GM18505 (cell line): ENCODE measurements at regions not wholly inside any gene's neighbourhood (a gene's known extent, or its start where the extent isn't known, plus 50 kb on each side); places are given as distances from the start of the nearest gene placed in this dataset.

ENCODE experiments used
- ATAC-seq: cut with Tn5 transposase; IDR thresholded peaks from one replicate; pipeline ENCODE4 v1.9.1; 2021; ENCODE audit not compliant: unreplicated experiment
- POLR2A ChIP-seq: IDR thresholded peaks from 4 replicates; pipeline ENCODE4 v1.6.1; 2011; ENCODE audit warnings: borderline replicate concordance; ENCODE audit not compliant: insufficient read depth, insufficient read length; ENCODE audit errors: extremely low read depth

DNA sequence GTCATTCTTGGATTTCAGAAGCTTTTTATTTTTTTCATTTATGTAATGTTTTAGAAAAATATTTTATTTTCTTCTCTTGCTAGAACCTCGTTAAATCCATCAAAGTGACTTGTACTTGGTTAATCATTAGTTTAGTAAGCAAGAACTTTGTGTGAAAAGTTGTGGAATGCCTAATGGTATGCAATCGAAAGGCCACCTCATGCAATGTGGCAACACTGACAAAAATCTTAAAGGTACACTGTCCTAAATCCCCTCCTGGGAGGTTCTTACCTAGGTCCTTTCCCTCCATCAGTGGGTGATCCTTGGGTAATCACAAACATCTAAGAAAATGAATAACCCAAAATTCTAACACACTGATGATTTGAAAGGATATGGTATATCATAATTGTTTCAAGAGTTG is 304.2 kb downstream of the DNAH5 start:
- ATAC-seq: no peak
- no peak for TF ChIP-seq POLR2A

DNA sequence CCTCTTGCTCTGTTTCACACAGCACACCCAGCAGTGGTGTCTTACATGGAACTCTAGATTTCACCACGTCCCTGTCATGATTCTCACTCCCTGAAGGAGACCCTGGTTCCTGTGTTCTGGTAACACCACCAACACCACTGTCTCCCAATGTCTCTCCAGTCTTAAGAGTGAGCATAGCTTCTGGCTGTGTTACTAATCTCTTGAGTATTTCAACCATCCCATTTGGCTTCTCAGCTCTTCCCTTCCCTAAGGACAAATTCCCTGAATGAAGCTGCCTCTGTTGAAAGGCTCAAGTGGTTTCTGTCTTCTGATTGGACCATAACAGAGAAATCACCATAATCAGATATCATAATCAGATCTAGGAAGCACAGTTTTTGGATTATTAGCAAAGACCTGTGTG is 311.8 kb downstream of the DNAH5 start:
- no peak for TF ChIP-seq POLR2A
- no peak for ATAC-seq

DNA sequence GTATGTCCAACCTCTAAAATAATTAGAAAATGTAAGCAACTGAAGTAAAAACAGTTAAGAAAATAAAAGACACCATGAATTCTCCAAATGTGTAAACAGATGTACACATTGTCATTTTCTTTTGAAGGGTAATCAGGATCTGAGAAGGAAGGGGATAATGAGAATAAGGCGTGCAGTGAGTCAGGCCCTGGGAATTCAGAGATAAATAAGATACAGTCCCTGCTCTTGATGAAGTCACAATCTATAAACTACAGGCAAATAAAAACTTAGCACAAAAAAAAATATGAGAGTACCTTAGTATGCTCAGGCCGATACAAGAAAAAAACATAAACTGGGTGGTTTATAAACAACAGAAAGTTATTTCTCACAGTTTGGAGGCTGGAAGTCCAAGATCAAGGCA is 315.3 kb downstream of the DNAH5 start:
- ATAC-seq: no peak
- no peak for TF ChIP-seq POLR2A

DNA sequence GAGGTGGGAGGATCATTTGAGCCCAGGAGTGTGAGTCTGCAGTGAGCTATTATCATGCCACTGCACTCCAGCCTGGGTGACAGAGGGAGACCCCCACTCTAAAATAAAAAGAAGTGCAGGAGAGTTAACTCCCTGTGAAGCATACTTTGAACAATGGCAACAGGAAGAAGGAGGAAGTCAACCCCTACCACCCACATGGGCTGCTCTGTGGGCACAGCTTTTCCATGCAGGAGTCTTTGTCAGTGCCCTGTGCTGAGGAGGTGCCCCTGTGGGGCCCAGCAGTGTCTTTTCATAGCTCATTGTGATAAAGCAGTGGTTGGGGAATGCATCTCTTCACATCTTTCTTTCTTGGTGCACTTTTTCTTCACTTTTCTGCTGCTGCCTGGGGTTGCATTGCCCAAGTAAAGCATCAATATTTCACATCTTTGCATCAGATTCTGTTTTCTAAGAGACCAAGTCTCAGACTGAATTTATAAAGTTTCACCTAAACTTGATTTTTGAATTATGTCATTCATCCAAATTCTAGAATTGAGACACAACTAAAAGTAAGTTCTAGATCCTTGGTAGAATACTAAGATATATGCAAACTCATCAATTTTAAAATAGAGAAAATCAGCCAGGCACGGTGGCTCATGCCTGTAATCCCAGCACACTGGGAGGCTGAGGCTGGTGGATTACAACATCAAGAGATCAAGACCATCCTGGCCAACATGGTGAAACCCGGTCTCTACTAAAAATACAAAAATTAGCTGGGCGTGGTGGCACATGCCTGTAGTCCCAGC is 316.6 kb downstream of the DNAH5 start:
- TF ChIP-seq POLR2A: no peak
- ATAC-seq: no peak

DNA sequence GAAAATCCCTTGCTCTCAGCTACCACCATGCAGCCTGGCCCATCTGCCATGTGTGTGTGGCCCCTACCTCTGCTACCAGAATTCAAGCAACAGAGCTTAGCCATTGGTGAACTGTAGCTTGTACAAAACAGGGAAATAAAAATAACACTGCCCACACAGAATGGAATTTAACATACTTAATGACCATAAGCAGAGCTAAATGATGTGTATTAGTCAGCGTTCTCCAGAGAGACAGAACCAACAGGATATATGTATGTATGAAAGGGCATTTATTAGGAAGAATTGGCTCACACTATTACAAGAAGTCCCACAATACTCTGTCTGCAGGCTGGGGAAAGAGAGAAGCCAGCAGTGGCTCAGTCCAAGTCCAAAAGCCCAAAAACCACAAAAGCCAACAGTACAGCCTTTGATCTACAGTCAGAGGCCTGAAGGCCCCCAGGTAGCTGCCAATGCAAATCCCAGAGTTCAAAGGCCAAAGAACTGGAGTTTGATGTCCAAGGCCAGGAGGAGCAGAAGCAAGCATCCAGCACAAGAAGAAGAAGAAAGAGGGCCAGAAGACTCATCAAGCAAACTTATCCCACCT is 318.8 kb downstream of the DNAH5 start:
- no peak for ATAC-seq
- no peak for TF ChIP-seq POLR2A

DNA sequence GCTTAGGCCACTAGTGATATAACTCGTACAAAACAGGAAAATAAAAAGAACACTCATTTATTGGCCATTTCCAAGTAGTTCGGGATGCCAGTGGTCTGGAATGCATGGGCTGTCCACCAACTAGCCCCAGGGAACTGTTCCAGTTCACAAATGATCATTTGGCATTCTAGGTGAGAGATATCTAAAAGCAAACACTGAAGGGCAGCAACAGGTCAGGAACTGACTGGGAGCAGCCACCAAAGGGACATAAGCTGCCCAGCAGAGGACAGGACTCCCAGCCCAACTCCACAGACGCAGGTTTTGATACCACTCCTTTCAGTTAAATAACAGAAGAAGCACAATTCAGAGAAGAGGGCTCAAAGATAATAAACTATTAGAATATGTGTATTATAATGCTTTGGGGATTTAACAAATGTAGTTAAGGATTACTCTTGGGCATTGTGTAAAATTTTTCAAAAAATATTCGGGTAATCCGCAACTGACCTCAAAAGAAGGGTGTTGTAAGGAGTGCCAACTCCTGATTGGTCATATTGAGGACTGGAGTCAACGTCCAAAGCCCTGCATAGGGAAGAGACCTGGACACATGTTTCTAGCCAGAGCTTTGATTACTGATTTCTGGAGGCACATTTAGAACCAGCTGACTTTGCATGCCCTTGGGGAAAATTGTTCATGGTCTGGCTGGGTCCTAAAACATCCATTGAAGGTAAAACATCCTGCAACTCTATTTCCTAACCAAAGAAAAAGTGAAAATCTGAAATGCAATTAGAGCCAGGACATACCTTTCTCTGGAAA is 320.0 kb downstream of the DNAH5 start:
- ATAC-seq: no peak
- TF ChIP-seq POLR2A: no peak

DNA sequence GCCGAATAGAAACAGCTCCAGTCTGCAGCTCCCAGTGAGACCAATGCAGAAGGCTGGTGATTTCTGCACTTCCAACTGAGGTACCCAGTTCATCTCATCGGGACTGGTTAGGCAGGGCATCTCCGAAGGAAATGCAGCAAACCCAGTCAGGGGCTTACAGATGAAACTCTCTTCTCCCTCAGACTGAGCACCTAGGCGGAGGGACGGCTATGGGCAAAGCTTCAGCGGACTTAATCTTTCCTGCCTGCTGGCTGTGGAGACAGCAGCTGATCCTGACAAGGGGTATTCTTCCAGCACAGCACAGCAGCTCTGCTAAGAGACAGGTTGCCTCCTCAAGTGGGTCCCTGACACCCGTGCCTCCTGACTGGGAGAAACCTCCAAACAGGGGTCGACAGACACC is 330.9 kb downstream of the DNAH5 start:
- no peak for ATAC-seq
- TF ChIP-seq POLR2A: no peak

DNA sequence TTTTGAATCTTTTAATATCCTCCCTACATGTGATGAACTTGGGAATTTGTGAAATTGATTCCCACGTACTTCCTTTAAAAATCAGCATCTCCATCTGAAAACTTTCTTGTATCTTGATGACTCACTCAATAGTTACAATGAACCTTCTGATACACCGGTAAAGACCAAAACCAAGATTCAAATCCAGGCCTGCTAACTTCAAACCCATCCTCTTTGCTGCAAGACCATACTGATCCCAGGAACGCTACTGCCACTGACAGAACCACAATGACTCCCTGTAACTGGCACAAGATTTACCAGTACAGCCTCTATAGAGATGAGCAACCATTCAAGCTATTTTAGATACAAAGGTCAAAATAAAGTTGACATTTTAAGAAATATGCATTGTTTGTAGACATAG is 332.9 kb downstream of the DNAH5 start:
- no peak for ATAC-seq
- TF ChIP-seq POLR2A: no peak

DNA sequence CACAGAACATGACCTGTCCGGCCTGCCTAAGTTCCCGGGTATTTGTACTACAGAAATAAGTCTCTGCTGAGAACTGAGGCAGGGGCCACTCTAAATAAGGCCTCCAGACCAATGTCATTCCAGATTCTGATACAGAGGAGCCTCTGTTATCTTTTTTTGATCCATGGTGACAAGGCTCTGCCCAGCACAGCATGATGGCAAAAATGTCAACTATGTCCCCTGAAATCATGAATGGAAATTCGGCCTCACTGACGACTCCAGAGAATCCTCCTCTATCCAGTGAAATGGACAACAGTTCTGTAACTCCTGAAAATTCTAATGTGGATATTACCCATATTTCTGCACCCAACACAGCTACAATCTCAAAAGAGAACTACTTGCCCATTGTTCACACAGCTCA is 335.0 kb downstream of the DNAH5 start:
- TF ChIP-seq POLR2A: no peak
- no peak for ATAC-seq

DNA sequence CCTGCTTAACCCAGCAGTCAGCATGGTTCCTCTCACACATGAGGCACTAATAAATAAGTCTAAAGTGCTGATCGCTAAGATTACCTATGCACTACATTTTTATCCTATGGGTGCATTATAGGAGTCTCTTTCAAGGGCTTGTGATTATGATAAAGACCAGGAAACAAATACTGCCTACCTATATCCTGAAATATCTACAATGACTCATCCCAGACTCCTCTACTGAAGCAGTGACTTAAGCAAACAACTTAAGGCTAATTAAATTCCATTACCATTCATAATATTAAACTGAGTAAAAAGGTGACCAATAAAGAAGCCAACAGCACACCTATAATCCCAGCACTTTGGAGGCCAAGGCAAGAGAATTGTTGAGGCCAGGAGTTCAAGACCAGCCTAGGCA is 338.4 kb downstream of the DNAH5 start:
- no peak for ATAC-seq
- no peak for TF ChIP-seq POLR2A

DNA sequence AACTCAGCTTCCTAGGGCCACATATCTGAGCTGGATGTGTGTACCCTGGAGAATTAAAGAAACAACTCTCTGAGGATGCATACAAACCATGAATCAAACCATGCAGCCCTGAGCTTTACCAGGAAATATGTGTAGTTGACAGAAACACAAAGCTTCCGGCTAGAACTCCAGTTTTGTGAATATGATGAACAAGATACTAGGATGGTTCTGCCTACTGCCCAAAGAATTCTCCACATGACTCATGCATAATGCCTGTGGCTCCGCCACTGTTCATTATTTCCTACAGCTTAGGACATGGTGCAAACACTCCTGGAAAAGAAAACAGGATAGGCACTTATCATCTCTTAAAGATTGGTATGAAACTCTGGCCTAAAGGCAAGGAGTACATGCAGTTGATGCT is 343.4 kb downstream of the DNAH5 start:
- no peak for ATAC-seq

DNA sequence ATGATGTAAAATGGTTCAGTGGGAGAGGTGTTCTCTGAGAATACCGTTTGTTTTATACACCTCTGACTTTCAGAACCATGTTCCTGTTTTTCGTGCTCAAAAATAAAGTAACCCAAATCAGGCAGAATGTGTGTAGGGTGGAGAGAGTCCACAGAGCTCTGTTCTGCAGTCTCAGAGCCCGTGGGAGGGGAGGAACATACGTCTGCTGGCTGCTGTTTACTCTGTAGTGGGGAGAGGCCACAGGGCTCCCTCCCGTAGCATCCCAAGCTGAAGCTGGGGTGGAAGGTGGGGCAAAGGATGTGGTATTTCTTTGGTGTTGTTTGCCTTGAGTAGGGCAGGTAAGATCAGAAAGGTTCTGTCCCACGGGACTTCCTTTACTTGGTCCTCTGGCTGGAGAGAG is 348.5 kb downstream of the DNAH5 start:
- no peak for ATAC-seq
- no peak for TF ChIP-seq POLR2A

More for the DNA sequence above, 343.4 kb downstream of the DNAH5 start:
- no peak for TF ChIP-seq POLR2A

DNA sequence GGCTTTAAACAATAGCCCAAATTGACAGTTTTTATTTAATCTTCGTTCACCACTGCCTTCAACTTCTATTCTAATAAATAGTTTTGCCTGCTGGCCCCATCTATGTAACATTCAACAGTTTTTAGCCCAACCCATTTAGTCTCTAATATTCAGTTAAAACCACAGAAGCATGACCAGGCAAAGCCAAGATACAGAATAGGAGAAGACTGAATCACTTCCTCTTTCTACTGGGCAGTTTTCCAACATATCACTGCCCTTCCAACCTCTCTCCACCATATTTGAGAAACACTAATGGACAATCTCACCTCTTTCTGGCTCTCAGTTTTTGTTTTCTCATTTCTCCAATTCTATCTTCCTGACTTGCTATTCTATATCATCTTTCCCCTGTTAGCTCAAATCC is 352.9 kb downstream of the DNAH5 start:
- ATAC-seq: no peak
- no peak for TF ChIP-seq POLR2A

DNA sequence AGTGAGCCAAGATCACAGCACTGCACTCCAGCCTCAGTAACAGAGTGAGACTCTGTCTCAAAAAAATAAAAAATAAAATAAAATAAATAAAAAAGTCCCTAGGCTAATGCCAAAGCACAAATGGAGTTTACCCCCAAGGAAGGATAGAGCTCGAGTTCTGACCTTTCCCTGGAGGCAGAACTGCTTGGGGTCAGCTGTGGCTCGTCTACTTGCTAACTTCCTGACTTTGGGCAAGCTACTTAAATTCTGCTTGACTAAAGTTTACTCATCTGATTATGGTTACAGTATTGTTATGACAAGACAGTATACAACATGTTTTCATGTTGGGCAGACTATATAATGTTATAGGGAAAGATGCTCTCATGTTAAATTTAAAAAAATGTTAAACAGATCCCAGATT is 359.2 kb downstream of the DNAH5 start:
- no peak for ATAC-seq
- TF ChIP-seq POLR2A: no peak
